Keratinocyte (primary cell): ENCODE measurements at regions not wholly inside any gene's neighbourhood (a gene's known extent, or its start where the extent isn't known, plus 50 kb on each side); places are given as distances from the start of the nearest gene placed in this dataset.

ENCODE experiments used
- DNase-seq: peaks from one replicate; pipeline ENCODE4 v3.0.0-alpha.2; 2011; ENCODE audit warnings: low read depth, missing footprints, low spot score
- FAIRE-seq: peaks from 2 replicates; lab custom pipeline; 2011; peaks lifted over from hg19 to GRCh38; lab: Jason Lieb, UNC
- H2AFZ ChIP-seq: 2 replicates; pipeline ENCODE4 v1.6.0; 2012; ENCODE audit warnings: low read length, control low read depth, inconsistent platforms; ENCODE audit not compliant: control insufficient read depth
- H3K27ac ChIP-seq: 2 replicates; pipeline ENCODE4 v1.5.1; 2011; ENCODE audit warnings: low read length; ENCODE audit not compliant: control insufficient read depth, insufficient read depth
- H3K27me3 ChIP-seq: 3 replicates; pipeline ENCODE4 v1.6.0; 2011; ENCODE audit warnings: low read length; ENCODE audit not compliant: control insufficient read depth, insufficient read depth; ENCODE audit errors: extremely low read depth
- H3K36me3 ChIP-seq, 2 experiments: 2 replicates in 1 of 2; 3 replicates in 1 of 2; pipeline ENCODE4 v1.5.1; 2011; ENCODE audit warnings: low read length in 2 of 2, mild to moderate bottlenecking in 1 of 2; ENCODE audit not compliant: control insufficient read depth in 2 of 2, insufficient read depth in 2 of 2; ENCODE audit errors: extremely low read depth in 1 of 2
- H3K4me1 ChIP-seq: 3 replicates; pipeline ENCODE4 v1.5.1; 2011; ENCODE audit warnings: low read length; ENCODE audit not compliant: control insufficient read depth, insufficient read depth; ENCODE audit errors: extremely low read depth
- H3K4me2 ChIP-seq: 3 replicates; pipeline ENCODE4 v1.6.0; 2011; ENCODE audit warnings: low read depth, low read length; ENCODE audit not compliant: control insufficient read depth, insufficient read depth; ENCODE audit errors: extremely low read depth
- H3K4me3 ChIP-seq, 3 experiments: fragments of 200-600 bp in 1 of 3; sonication (generic) in 1 of 3; 2 replicates in 2 of 3; 3 replicates in 1 of 3; pipeline ENCODE4 v1.5.1; 2011 to 2016; ENCODE audit warnings: low read length in 3 of 3, mild to moderate bottlenecking in 3 of 3, control low read depth in 2 of 3, inconsistent platforms in 1 of 3, low read depth in 1 of 3, mixed read lengths in 1 of 3, mixed run types in 1 of 3, moderate library complexity in 1 of 3; ENCODE audit not compliant: control insufficient read depth in 2 of 3, insufficient read depth in 2 of 3; ENCODE audit errors: extremely low read depth in 1 of 3
- H3K79me2 ChIP-seq: 2 replicates; pipeline ENCODE4 v1.6.0; 2012; ENCODE audit warnings: low read length; ENCODE audit not compliant: control insufficient read depth, insufficient read depth
- H3K9ac ChIP-seq: 3 replicates; pipeline ENCODE4 v1.6.0; 2011; ENCODE audit warnings: low read length; ENCODE audit not compliant: control insufficient read depth, insufficient read depth; ENCODE audit errors: extremely low read depth
- H3K9me1 ChIP-seq: 3 replicates; pipeline ENCODE4 v1.6.0; 2011; ENCODE audit warnings: low read length; ENCODE audit not compliant: control insufficient read depth, insufficient read depth; ENCODE audit errors: extremely low read depth
- H3K9me3 ChIP-seq: 2 replicates; pipeline ENCODE4 v1.5.1; 2012; ENCODE audit warnings: low read depth, low read length; ENCODE audit not compliant: control insufficient read depth
- H4K20me1 ChIP-seq: 3 replicates; pipeline ENCODE4 v1.6.0; 2011; ENCODE audit warnings: low read length; ENCODE audit not compliant: control insufficient read depth, insufficient read depth; ENCODE audit errors: extremely low read depth
- CTCF ChIP-seq, 3 experiments: IDR thresholded peaks in 1 of 3; conservative IDR thresholded peaks in 1 of 3; optimal IDR thresholded peaks in 1 of 3; 2 replicates in 2 of 3; 3 replicates in 1 of 3; pipeline versions ENCODE3 to v1.5.1; 2011; ENCODE audit warnings: low read length in 3 of 3, mild to moderate bottlenecking in 3 of 3, moderate library complexity in 2 of 3, control low read depth in 1 of 3, inconsistent platforms in 1 of 3; ENCODE audit not compliant: insufficient read depth in 2 of 3; ENCODE audit errors: extremely low read depth in 1 of 3
- EZH2 ChIP-seq: IDR thresholded peaks from one replicate; pipeline ENCODE4 v1.6.1; 2012; ENCODE audit warnings: inconsistent platforms, mild to moderate bottlenecking, low read length, moderate library complexity
- dilution Hi-C: fragments of 300-500 bp; cut with MboI; formaldehyde crosslinking; loops from one replicate; pipeline ENCODE4 v1.7.0; 2020; ENCODE audit warnings: low sequenced_read_pairs; ENCODE audit not compliant: extremely low pct_ligation_motif_present

DNA sequence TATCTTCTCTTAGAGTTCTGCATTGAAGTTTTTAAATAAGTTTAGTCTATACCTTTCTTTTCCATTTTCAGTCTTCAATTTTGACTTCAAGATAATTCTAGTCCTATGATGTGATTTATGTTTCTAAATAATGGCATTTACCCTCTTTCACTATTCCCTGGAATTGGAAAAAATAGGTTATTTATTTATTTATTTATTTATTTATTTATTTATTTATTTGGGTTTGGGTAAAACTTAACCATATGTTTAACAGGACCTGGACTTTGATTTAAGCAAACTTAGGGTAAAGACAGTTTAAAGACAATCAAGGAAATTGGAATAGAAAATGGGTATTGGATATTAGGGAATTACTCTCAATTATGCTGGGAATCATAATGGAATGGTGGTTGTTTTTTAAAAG, 182.1 kb downstream of the RPIA start:
- no peak for DNase-seq
- no peaks in the 10 kb centered on the region for H3K27me3 ChIP-seq
- H2AFZ ChIP-seq = peak overlapping the region; percentile 36
- dilution Hi-C loops = no loop called here
- H3K9me1 ChIP-seq = no peaks in the 10 kb centered on the region
- FAIRE-seq = no peak
- no peaks in the 10 kb centered on the region for H3K79me2 ChIP-seq
- no peak overlapping the region for H3K4me3 ChIP-seq
- no peaks in the 10 kb centered on the region for H3K36me3 ChIP-seq
- no peak overlapping the region for H3K27ac ChIP-seq
- no peaks in the 10 kb centered on the region for H3K9me3 ChIP-seq
- H3K4me2 ChIP-seq = peak overlapping the region; percentile 8
- TF ChIP-seq EZH2 (no peak), CTCF (optimal IDR thresholded peaks at IDR 0.05 in 1 of 3, IDR thresholded peaks at IDR 0.05 in 1 of 3, conservative IDR thresholded peaks at IDR 0.05 in 1 of 3; ENCODE audit: extremely low read depth in 1 of 3, insufficient read depth in 2 of 3, low read length in 3 of 3) (no peak)
- H3K4me1 ChIP-seq = no peaks in the 10 kb centered on the region
- H3K9ac ChIP-seq = no peak overlapping the region
- H4K20me1 ChIP-seq = no peaks in the 10 kb centered on the region

GRCh38 chr2:88874063-88874657, 182.7 kb downstream of the RPIA start:
- Histone ChIP-seq H3K4me2 (peak overlapping the region; percentile 8), H3K9me1 (no peaks in the 10 kb centered on the region), H3K27me3 (no peaks in the 10 kb centered on the region), H3K9ac (no peak overlapping the region), H4K20me1 (no peaks in the 10 kb centered on the region), H3K9me3 (no peaks in the 10 kb centered on the region), H3K4me3 (no peak overlapping the region), H3K27ac (no peak overlapping the region), H3K36me3 (no peaks in the 10 kb centered on the region), H3K79me2 (no peaks in the 10 kb centered on the region), H2AFZ (peak overlapping the region; percentile 36), H3K4me1 (no peaks in the 10 kb centered on the region)
- no peak for FAIRE-seq
- TF ChIP-seq CTCF (optimal IDR thresholded peaks at IDR 0.05 in 1 of 3, IDR thresholded peaks at IDR 0.05 in 1 of 3, conservative IDR thresholded peaks at IDR 0.05 in 1 of 3; ENCODE audit: extremely low read depth in 1 of 3, insufficient read depth in 2 of 3, low read length in 3 of 3) (peak; percentile 54 to 76 (median 65)), EZH2 (no peak)
- dilution Hi-C loops = no loop called here
- peak; percentile 5 for DNase-seq
